PC-3 (cell line): ENCODE measurements at regions not wholly inside any gene's neighbourhood (a gene's known extent, or its start where the extent isn't known, plus 50 kb on each side); places are given as distances from the start of the nearest gene placed in this dataset.

ENCODE experiments used
- ATAC-seq: fragments of 200-7000 bp; cut with Tn5 transposase; 2 replicates; pipeline ENCODE4 v1.9.1; 2020; ENCODE audit warnings: mild to moderate bottlenecking, moderate library complexity
- BruUV-seq: library from RNA; stranded (reverse); fragments of 400-500 nt; replicated peaks from 2 replicates; lab custom pipeline; 2021; lab: Mats Ljungman, UMichigan
- CTCF ChIA-PET: fragments of 300-600 bp; sonication (Branson Sonifier 250); formaldehyde crosslinking; loops from one replicate; lab custom pipeline; 2022; ENCODE audit warnings: antibody characterized with exemption; lab: Charles Lee
- POLR2A ChIA-PET: fragments of 300-600 bp; sonication (Branson Sonifier 250); formaldehyde crosslinking; loops from one replicate; lab custom pipeline; 2022; ENCODE audit warnings: antibody characterized with exemption; ENCODE audit not compliant: unreplicated experiment; lab: Charles Lee
- DNase-seq: peaks from one replicate; pipeline ENCODE4 v3.0.0-alpha.2; 2015
- H2AFZ ChIP-seq: fragments of 300-600 bp; sonication (generic); 2 replicates; pipeline ENCODE4 v1.6.0; 2016; ENCODE audit warnings: antibody characterized with exemption, low read length
- H3F3A ChIP-seq: fragments of 300-600 bp; sonication (generic); one replicate; pipeline ENCODE4 v1.6.0; 2017; ENCODE audit warnings: antibody characterized with exemption, low read length, control low read depth, mild to moderate bottlenecking; ENCODE audit not compliant: unreplicated experiment
- H3K27ac ChIP-seq: fragments of 300-600 bp; sonication (generic); 2 replicates; pipeline ENCODE4 v1.5.1; 2016; ENCODE audit warnings: mild to moderate bottlenecking, low read length
- H3K27me3 ChIP-seq: fragments of 300-600 bp; sonication (generic); 2 replicates; pipeline ENCODE4 v1.6.1; 2016; ENCODE audit warnings: low read length, mixed read lengths
- H3K36me3 ChIP-seq: fragments of 300-600 bp; sonication (generic); 2 replicates; pipeline ENCODE4 v1.6.1; 2016; ENCODE audit warnings: low read depth, mixed run types, low read length, mixed read lengths
- H3K4me1 ChIP-seq: fragments of 300-600 bp; sonication (generic); 2 replicates; pipeline ENCODE4 v1.5.1; 2016; ENCODE audit warnings: low read length; ENCODE audit not compliant: insufficient read depth
- H3K4me2 ChIP-seq: fragments of 300-600 bp; sonication (generic); 2 replicates; pipeline ENCODE4 v1.6.0; 2016; ENCODE audit warnings: low read length
- H3K4me3 ChIP-seq: fragments of 300-600 bp; sonication (generic); 2 replicates; pipeline ENCODE4 v1.5.1; 2016; ENCODE audit warnings: mild to moderate bottlenecking, low read length, mixed read lengths
- H3K79me2 ChIP-seq: fragments of 300-600 bp; sonication (generic); 2 replicates; pipeline ENCODE4 v1.6.1; 2017; ENCODE audit warnings: low read length, mixed read lengths
- H3K9ac ChIP-seq: fragments of 300-600 bp; sonication (generic); 2 replicates; pipeline ENCODE4 v1.6.0; 2016; ENCODE audit warnings: mild to moderate bottlenecking, low read length
- H3K9me2 ChIP-seq: fragments of 300-600 bp; sonication (generic); replicated peaks from 2 replicates; pipeline ENCODE4 v1.6.1; 2016; ENCODE audit warnings: mixed run types, low read length, mixed read lengths
- H3K9me3 ChIP-seq: fragments of 300-600 bp; sonication (generic); 2 replicates; pipeline ENCODE4 v1.6.1; 2016; ENCODE audit warnings: low read length, mixed read lengths
- H4K20me1 ChIP-seq: fragments of 300-600 bp; sonication (generic); 2 replicates; pipeline ENCODE4 v1.6.1; 2016; ENCODE audit warnings: low read length, mixed read lengths
- CTCF ChIP-seq: fragments of 300-600 bp; sonication (generic); conservative IDR thresholded peaks from 2 replicates; pipeline ENCODE4 v1.5.1; 2017; ENCODE audit warnings: antibody characterized with exemption, low read depth, mild to moderate bottlenecking, low read length
- EZH2 ChIP-seq: fragments of 300-600 bp; sonication (generic); IDR thresholded peaks from one replicate; pipeline ENCODE4 v1.6.1; 2017; ENCODE audit warnings: antibody characterized with exemption, mild to moderate bottlenecking, low read length; ENCODE audit not compliant: unreplicated experiment
- EZH2phosphoT487 ChIP-seq: fragments of 300-600 bp; sonication (generic); IDR thresholded peaks from 2 replicates; pipeline ENCODE4 v1.6.1; 2018; ENCODE audit warnings: mild to moderate bottlenecking, antibody characterized with exemption, low read length, borderline replicate concordance
- intact Hi-C: fragments of 100-400 bp; cut with micrococcal nuclease; formaldehyde crosslinking; loops from 2 replicates; pipeline ENCODE4 v1.9.0; 2023

- TF ChIP-seq EZH2phosphoT487, result no peak
- no peak for TF ChIP-seq CTCF
- no peak for TF ChIP-seq EZH2
- POLR2A ChIA-PET, result no interaction called here
- Histone ChIP-seq H3K4me2 (no peak overlapping the region), H3K27me3 (no peaks in the 10 kb centered on the region), H3K4me1 (peaks cover 8% of the 10 kb centered on the region), H4K20me1 (no peaks in the 10 kb centered on the region), H3K79me2 (no peaks in the 10 kb centered on the region), H3K9me3 (no peaks in the 10 kb centered on the region), H3F3A (no peaks in the 10 kb centered on the region), H3K4me3 (no peak overlapping the region), H3K9me2 (no peaks in the 10 kb centered on the region), H3K27ac (no peak overlapping the region), H3K36me3 (no peaks in the 10 kb centered on the region), H3K9ac (no peak overlapping the region), H2AFZ (no peak overlapping the region)
- DNase-seq (no peak), ATAC-seq (no peak)
- no TSS peak for BruUV-seq
- CTCF ChIA-PET, result no interaction called here
- intact Hi-C loops, result no loop called here
Measured at GRCh38 chr14:51336734-51337133, 96.7 kb downstream of the TMX1 start.

GRCh38 chr14:51337520-51337919 is 97.5 kb downstream of the TMX1 start:
- Histone ChIP-seq H3K9ac (no peak overlapping the region), H3K9me3 (no peaks in the 10 kb centered on the region), H3K27me3 (no peaks in the 10 kb centered on the region), H3K4me1 (peaks cover 14% of the 10 kb centered on the region), H2AFZ (no peak overlapping the region), H3K36me3 (no peaks in the 10 kb centered on the region), H3F3A (no peaks in the 10 kb centered on the region), H4K20me1 (no peaks in the 10 kb centered on the region), H3K4me3 (no peak overlapping the region), H3K9me2 (no peaks in the 10 kb centered on the region), H3K27ac (no peak overlapping the region), H3K79me2 (no peaks in the 10 kb centered on the region), H3K4me2 (no peak overlapping the region)
- ChIA-PET POLR2A (no interaction called here), CTCF (no interaction called here)
- DNase-seq (no peak), ATAC-seq (no peak)
- intact Hi-C loops, result no loop called here
- TF ChIP-seq EZH2phosphoT487 (no peak), EZH2 (no peak), CTCF (no peak)
- no TSS peak for BruUV-seq

GRCh38 chr14:51341338-51341737 is 101.3 kb downstream of the TMX1 start:
- no peak for TF ChIP-seq EZH2
- TF ChIP-seq CTCF, result no peak
- no peak for TF ChIP-seq EZH2phosphoT487
- Histone ChIP-seq H3K9ac (peak overlapping the region; percentile 62), H3K36me3 (no peaks in the 10 kb centered on the region), H3K4me1 (peaks cover 18% of the 10 kb centered on the region), H3K4me2 (peak overlapping the region; percentile 35), H3K27me3 (no peaks in the 10 kb centered on the region), H2AFZ (no peak overlapping the region), H3K9me2 (no peaks in the 10 kb centered on the region), H3K27ac (peak overlapping the region; percentile 92), H3K4me3 (0 out of 2 replicates have a peak overlapping the region, but pooled peaks have one; percentile 2), H3K9me3 (no peaks in the 10 kb centered on the region), H3F3A (no peaks in the 10 kb centered on the region), H4K20me1 (no peaks in the 10 kb centered on the region), H3K79me2 (no peaks in the 10 kb centered on the region)
- POLR2A ChIA-PET, result interaction anchor here (0.5 to 0.6 kb wide), 2 partner anchors 26 to 334 kb away, joined by 4 read pairs; no protein-coding TSS in a partner anchor
- ATAC-seq (peak; percentile 42), DNase-seq (peak; percentile 49)
- BruUV-seq, result no TSS peak
- intact Hi-C loops, result no loop called here
- CTCF ChIA-PET, result no interaction called here
